T-helper 2 cell (primary cell): ENCODE measurements at regions not wholly inside any gene's neighbourhood (a gene's known extent, or its start where the extent isn't known, plus 50 kb on each side); places are given as distances from the start of the nearest gene placed in this dataset.
"Not testable (repeated sequence)": the region's sequence is repeated elsewhere in the genome, so short reads cannot be mapped to it uniquely, and the experiment has no call there.

Source experiments
- DNase-seq, 5 experiments: peaks; one replicate each; pipeline versions ENCODE4 v3.0.0 to v3.0.0-alpha.2; 2012 to 2022

DNA sequence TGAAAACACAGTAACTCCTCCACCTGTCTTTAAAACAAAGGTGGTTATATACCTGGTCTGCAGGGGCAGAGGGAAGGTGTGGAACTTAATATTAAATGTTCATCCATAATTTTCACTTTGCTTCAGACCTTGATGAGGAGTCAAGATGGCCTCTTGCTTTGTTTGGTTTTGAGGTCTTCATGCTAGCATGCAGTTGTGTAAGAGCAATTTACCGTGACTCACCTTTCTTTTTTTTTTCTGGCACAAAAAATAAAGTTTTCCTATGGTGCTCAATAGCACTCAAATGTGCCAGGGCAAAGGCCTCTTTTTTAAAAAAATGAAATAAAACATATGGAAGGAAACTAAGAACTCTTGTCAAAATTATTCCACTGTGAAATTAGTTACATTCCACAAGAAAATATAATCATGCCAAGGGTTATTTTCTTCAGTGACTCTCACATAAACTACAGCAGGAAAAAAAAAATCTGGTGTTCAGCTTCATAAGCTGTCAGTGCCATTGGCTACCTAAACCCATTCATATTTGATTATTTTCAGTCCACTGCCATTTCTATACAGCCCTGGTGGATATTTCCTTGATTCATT is 128.2 kb downstream of the SLC7A11 start:
- no peak for DNase-seq

DNA sequence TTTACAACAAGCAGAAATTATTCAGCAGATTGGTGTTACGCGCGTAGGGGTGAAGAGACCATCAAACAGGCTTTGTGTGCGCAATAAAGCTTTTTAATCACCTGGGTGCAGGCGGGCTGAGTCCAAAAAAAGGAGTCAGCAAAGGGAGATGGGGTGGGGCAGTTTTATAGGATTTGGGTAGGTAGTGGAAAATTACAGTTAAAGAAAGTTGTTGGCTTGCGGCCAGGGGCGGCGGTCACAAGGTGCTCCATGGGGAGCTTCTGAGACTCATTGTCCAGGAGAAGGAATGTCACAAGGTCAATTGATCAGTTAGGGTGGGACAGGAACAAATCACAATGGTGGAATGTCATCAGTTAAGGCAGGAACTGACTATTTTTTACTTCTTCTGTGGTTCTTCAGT is 129.3 kb downstream of the SLC7A11 start:
- DNase-seq, result not testable (repeated sequence)

DNA sequence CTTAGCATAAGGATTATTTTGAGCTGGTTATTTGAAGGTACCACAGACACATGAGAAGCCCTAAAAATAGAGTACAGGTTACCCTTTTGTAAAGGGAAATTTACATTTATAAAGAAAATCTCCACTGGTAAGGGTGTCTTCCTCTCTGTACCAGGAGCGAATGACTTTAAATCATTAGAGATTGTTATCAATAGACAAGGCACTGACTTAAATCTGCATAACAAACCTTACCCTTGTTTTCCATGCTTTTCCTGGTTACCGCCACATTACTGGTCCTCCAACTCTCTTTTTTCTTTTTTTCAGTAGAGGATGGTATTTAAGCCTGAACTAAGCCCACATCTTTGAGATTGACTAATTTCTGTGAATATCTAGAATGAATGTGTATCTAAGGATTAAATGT is 129.8 kb downstream of the SLC7A11 start:
- no peak for DNase-seq

DNA sequence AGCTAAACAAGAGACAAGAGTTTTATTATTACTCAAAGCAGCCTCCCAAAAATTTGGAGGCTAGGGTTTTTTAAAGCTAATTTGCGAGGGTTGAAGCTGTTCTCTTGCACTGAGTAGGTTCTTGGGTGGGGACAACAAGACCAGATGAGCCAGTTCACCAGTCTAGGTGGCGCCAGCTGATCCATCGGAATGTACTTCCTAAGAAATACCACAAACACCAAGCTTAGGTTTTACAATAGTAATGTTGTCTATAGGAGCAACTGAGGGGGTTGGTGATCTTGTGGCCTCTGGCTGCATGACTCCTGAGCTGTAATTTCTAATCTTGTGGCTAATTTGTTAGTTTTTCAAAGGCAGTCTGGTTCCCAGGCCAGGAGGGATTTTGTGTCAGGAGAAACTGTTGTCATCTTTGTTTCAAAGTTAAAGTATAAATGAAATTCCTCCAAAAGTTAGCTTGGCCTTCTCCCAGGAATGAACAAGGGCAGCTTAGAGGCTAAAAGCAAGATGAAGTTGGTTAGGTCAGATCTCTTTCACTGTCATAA is 130.6 kb downstream of the SLC7A11 start:
- peak in 1 of 5 experiments; percentile 77 for DNase-seq

DNA sequence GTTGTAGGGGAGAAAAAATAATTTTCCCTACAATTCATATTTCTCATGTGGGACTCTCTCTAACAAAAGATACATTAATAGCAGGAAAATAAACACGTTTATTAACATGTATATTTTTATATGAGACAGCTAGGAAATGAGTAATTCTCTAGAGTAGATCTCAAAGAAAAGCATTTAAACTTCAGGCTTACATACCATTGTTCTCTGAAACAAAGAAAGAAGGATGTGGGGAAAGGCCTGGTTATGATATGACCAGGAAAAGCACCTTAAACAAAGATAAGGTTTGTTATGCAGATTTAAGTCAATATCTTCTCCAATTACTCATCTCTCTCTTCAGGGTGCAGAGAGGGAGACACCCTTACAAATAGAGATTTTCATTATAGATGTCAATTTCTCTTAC is 131.3 kb downstream of the SLC7A11 start:
- peak in 1 of 5 experiments; percentile 63 for DNase-seq

DNA sequence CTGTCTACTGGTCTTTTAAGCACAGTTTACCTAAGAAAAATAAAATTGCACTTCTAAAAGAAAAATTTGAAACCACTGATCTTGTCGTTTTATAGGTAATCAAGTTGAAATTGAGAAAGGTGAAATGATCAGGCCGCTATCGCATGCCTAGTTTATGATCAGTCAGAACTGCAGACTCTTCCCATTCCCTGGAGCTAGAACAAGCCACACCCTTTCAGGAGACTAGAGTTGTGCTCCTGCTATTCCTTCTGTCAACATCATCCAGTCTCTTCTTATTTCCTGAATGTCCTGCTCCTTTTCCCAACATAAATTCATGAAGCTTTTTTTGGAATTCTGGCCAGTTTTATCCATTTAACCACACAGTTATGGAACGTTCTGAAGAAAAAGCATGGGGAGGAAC is 135.1 kb downstream of the SLC7A11 start:
- no peak for DNase-seq

DNA sequence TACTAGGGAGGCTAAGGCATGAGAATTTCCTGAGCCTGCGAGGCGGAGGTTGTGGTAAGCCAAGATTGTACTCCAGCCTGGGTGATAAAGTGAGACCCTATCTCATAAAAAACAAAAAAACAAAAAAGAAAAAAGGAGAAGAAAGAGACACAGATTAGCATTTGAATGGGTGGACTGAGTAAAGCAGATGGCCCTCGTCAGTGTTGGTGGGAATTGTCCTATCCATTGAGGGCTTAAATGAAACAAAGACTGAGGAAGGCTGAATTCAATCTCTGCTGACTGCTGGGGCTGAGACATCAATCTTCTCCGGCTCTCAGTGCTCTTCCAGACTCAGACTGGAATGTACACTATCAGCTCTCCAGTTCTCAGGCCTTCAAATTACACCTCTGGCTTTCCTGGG is 136.8 kb downstream of the SLC7A11 start:
- no peak for DNase-seq

DNA sequence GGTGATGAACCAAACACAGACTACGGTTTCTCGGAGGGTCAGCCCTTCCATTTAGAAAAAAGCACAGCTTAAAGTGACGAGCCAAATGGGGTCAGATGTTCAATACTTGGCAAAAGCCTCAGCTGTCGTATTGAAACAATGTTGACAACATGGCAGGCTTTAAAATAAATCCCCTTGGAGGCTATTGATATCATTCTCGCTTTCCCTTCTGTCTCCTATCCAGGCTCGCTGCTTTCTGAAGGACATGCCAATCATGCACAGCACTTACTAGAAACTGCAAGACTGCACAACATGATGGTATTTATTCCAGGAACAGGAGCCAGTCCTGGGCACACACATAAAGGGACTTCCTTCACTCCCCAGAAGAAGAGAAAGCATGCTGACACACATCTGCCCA is 137.9 kb downstream of the SLC7A11 start:
- no peak for DNase-seq

DNA sequence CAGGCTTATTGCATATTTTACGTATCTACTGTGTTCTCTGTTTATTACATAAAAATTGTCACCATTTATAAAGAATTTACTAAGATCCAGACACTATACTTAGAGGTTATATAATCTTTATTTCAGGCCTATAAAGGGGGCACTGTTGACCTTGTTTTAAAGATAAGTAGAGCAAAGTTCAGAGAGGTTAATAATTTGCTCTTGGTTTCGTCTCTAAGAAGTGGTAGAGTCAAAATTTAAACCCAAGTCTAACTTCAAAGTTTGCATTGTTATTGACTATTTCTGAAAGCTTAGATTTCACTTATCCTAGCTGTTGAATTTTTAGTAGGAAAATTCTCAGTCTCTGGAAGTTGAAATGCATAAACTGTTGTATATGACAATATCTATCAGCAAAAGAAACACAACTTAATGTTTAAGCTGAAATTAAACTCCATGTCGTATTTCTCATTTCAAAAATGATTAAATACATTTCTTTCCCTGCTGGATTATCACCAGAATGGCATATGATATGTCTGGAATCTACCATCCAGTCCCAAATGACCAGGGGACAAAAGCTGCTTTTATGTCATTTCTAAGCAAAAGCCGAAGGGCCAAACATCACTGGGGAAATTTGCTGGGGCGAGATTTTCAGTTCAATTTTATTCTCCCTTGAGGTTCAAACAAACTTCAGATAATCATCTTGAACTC is 138.4 kb downstream of the SLC7A11 start:
- DNase-seq, result no peak

DNA sequence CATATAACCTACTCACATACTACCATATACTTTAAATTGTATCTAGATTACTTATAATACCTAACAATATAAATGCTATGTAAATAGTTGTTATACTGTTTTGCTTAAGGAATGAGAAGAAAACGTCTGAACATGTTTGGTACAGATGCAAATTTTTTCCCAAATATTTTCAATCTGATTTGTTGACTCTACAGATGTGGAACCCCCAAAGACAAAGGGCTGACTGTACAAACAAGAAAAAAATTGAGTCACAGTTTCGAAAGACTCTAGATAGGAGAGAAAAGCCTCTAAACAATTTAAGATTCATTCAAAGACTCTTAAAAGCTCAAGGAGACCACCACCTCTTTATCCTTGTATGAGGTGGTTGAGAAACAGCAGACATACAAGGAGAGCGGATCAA is 142.8 kb downstream of the SLC7A11 start:
- no peak for DNase-seq

DNA sequence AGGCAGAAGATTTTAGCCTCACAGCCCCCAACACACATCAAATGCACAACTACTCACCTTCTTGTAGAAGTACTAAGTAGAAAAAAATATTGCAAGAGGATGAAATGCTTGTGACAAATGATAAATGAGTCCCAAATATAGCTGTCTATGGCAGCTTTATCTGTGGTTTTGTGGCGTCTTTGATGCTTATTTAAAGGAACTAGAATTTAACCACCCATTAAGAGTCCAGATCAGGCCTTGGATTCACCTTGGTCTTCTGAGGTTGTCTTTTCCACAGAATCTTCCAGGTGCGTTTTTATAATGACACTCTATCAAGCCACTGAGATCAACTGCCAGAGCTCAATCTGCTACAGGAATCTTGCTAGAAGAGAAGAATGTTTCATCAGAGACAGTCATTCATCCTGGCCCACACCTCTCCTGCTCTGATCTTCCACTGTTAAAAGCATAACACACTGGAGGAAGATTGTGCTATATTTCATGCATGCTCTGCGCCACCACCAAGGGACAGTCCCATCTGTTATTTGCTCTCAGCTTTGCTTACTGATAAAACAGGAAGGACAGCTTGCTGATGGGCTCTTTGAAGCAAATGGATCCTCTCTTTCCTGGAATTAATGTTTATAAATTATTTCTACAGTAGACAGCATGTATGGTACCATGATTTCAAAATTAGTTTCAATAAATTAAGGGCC is 144.1 kb downstream of the SLC7A11 start:
- no peak for DNase-seq

DNA sequence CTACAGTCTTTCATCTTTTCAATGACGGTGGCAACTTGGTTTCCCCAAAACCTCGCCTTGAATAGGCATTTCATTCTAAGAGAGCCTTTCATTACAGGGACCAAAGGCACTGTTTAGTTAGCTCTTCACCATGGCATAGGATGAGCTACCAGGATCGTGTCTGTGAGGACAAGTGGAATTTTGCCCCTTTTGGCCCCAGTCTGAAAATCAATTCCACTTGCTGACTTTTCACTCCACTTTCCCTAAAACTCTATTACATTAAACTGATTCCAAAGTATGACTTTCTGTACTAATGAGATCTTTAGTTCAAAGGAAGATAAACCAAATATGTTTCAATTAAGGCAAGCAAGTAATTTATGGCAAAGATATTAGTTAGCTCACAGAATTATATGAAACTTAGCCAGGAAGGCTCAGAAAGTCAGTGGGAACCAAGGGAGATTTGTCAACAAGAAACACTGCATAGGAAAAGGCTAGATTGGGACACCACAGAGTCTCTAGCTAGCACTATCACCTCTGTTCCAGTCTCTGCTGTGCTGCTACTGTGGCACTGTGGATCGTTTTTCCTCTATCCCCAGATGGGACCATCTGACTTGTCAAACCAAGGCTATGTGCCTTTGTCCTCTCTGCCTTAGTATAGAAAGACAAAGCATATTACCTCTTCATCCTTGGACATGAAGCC is 145.6 kb downstream of the SLC7A11 start:
- no peak for DNase-seq

DNA sequence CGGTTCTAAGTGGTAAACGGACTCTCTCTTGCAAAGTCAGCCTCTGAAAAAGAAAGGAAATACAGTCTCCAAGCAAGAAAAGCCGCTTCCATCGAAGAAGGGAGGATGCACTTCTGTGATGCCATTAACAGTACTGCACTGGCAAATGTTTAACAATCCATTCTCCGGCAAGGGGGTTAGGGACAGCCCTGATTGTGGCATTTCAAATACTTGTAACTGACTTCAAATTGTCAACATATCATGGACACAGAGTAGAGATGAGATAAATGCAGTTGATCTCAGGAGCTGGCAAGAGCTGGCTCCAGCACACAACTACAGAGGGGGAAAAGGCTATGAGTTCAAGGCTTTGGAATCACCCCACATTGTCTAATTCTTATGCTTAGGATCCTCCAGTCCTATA is 146.8 kb downstream of the SLC7A11 start:
- no peak for DNase-seq

DNA sequence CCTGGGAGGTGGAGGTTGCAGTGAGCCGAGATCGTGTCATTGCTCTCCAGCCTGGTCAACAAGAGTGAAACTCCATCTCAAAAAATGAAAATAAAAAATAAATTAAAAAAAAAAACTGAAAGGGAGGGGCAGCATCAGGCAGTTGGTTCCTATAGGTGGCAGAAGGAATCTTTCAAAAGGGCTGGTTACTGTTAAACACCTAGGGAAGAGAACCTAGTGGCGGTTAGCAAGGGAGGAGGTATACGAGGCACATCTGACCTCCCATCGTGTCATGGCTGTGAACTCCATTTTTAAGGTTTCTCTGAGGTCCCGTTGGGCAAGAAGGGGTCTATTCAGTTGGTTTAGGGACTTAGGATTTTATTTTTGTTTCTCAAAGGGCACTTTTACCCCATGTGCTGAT is 150.1 kb downstream of the SLC7A11 start:
- no peak for DNase-seq

DNA sequence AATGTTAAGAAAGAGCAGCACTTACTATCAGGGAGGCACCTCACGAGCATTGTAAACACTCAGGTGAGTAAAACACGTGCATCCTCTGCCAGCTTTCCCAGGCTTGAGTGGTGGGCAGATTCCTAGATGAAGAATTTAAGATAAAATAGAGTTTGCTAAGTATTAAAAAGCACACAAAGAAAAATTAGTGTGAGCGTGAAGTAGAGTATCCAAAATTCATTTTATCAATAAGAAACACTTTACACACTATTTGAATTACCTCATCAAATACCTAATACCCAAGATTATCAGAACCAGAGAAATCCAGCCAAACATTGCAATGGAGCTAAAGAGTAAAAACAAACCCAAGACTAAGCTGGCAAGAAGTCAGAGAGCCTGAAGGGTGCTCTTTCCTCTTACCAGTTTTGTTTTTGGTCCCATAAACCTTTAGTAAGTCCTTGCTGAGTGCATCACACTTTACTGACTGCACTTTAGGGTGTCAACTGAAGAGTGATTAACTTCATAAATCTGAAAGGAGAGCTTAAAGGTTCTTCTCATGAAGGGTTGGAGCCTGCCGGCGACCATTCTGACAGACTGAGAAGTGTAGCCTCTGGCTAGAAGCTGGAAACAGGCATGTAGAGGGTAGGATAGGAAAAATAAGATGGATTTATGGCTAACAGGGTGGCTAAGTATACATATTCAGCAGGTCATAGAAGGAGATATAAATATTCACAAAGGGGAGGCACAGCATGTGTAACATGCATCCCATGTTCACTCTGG is 151.1 kb downstream of the SLC7A11 start:
- no peak for DNase-seq

DNA sequence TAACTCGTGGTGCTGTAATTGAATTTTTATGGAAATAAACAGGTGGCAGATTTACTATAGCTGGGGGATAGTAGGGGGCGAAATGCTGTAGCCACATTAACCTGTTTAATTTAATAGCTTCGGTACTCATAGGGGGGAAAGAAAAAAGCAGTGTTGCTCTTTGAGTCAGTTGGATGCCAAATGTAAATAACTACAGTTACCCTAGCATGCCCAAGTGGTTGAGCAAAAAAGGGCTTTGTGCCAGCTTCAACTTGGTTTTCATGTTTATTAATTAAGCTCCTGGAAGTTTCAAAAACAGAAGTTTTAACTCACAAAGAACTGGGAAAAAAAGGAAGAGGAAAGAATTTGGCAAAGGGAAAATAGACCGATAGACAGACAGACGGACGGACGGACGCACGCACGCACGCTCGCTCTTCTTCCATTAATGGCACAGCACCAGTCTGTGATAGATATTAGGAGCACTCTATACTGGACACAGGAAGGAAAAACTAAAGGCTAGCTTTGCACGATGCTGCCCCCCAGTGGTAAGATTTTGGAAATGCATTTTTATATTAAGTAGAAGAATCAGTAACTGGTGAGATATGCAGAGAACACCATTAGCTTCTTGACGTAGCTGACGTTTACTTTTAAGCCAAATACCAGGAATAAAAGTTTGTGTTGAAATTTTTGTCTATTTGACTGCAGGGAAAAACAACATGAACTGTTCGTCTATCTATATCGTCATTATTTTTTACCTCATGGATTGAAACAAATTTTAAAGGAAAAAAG is 151.8 kb downstream of the SLC7A11 start:
- DNase-seq, result peak in 1 of 5 experiments; percentile 28

DNA sequence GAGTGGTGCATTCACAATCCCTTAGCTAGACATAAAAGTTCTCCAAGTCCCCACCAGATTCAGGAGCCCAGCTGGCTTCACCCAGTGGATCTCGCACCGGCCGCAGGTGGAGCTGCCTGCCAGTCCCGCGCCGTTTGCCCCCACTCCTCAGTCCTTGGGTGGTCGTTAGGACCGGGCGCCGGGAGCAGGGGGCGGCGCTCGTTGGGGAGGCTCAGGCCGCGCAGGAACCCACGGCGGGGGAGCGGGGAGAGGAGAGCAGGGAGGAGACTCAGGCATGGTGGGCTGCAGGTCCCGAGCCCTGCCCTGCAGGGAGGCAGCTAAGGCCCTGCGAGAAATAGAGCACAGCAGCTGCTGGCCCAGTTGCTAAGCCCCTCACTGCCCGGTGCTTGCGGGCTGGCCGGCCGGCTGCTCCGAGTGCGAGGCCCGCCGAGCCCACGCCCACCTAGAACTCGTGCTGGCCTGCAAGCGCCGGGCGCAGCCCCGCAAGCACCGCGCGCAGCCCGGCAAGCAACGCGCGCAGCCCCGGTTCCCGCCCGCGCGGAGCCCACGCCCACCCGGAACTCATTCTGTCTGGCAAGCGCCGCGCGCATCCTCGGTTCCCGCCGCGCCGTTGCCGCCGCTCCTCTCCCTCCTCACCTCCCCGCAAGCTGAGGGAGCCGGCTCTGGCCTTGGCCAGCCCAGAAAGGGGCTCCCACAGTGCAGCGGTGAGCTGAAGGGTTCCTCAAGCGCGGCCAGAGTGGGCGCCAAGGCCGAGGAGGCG is 153.5 kb downstream of the SLC7A11 start:
- no peak for DNase-seq

DNA sequence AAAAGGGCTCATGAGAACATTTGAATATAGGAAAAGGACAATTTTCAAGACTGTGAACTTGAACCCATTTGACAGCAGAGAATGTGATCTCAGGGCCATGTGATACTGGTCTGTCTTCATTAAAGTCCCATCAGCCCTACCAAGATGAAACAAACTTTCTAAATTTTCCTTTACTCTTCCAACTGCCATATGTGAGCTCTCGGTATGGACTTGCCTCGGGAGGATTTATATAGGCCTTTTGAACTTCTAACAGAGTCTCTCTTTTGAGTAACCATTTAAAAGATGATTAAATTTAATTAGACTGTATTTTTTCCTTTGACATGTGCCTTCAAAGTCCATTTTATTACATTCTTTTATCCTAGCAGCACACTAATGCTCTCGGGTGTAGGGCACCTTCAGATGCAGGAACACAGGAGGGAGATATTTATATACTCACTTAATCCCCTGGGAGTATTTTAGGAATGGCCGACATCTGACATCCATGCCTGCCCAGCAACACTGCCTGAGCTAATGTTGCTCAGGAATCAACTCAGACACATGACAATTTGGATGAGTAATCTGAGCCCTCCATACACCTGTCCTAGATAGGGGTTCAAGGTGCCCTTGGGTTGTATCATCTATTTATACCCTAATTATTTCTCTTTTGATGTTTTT is 155.0 kb downstream of the SLC7A11 start:
- DNase-seq, result no peak

DNA sequence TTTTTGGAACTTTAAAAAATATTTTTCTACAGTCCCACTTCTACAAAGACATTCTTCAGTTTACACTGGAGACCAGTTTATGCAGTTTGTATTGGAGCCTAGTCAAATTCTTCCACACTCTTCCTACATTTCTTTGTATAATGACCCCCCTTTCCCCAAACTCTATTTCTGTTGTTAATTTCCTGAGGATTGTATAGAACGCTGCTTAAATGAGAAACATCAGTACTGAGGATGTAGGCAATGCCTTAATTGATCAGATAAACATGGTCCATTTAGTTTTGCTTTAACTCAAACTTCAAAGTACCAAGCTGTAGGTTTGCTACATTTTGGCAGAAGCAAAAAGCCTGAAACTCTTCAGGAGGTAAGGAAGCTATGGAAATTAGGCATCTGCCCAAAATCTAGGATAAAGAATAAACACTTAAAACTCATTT is 155.5 kb downstream of the SLC7A11 start:
- DNase-seq, result no peak

DNA sequence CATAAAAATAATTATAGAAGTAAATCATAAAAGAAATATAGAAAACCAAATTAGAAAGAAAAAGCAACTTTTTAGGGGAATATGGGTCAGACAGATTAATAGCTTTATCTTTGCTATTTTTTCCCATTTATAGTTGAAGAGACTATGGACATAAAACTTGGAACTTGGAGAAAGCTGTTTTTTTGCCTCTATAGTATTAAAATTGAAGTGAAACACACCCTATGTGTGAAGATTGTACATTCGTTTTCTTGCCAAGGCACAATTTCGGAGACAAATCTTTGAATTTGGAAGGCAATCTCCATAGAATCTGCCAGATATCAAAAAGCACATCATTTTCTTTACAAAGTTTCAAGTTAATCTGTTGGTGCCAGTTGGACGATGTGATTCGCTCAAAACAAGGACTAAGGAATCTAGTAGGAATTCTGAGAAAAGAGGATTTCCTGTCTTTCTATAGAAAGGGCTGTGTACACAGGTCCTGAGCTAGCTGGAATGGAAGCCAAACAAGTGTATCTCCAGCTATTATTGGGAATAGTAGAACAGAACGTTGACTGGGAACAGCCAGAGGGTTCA is 156.3 kb downstream of the SLC7A11 start:
- no peak for DNase-seq
